MM.1S (cell line): ENCODE measurements at regions not wholly inside any gene's neighbourhood (a gene's known extent, or its start where the extent isn't known, plus 50 kb on each side); places are given as distances from the start of the nearest gene placed in this dataset.

Experiments used
- EZH2 ChIP-seq: fragments of 300-600 bp; sonication (generic); optimal IDR thresholded peaks from 2 replicates; pipeline ENCODE3; 2017; ENCODE audit warnings: low read depth, mild to moderate bottlenecking, antibody characterized with exemption, low read length, mixed read lengths
- EZH2phosphoT487 ChIP-seq: fragments of 300-600 bp; sonication (generic); IDR thresholded peaks from 2 replicates; pipeline ENCODE4 v1.6.1; 2018; ENCODE audit warnings: antibody characterized with exemption, low read length
- TF ChIP-seq, protein P1 (sequence below): fragments of 300-600 bp; sonication (generic); IDR thresholded peaks from 2 replicates; pipeline ENCODE4 v1.5.1; 2016; ENCODE audit warnings: antibody characterized with exemption, low read length, mixed read lengths

DNA sequence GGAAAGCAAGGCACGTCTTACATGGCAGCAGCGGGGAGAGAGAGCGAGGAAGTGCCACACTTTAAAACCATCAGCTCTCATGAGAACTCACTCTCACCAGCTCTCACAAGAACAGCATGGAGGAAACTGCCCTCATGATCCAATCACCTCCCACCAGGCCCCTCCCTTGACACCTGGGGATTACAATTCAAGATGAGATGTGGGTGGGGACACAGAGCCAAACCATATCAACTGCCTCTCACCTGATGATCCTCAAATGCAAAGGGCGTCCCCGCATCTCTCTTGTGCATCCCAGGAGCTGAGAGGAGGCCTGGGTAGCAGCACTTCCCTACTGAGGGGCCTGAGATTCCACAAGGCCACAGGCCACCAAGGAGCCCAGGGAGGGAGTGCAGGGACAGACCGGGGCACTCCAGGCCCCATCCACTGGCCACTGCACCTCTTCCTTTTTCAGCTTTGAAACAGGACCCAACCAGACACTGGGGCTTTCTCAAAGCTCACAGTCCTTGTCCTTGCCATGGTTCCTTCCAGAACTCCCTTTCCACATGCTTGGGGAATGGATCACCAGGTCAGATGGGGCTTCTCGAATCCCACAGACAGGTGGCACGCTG, 54.5 kb upstream of the IL17B start:
- TF ChIP-seq, protein P1, sequence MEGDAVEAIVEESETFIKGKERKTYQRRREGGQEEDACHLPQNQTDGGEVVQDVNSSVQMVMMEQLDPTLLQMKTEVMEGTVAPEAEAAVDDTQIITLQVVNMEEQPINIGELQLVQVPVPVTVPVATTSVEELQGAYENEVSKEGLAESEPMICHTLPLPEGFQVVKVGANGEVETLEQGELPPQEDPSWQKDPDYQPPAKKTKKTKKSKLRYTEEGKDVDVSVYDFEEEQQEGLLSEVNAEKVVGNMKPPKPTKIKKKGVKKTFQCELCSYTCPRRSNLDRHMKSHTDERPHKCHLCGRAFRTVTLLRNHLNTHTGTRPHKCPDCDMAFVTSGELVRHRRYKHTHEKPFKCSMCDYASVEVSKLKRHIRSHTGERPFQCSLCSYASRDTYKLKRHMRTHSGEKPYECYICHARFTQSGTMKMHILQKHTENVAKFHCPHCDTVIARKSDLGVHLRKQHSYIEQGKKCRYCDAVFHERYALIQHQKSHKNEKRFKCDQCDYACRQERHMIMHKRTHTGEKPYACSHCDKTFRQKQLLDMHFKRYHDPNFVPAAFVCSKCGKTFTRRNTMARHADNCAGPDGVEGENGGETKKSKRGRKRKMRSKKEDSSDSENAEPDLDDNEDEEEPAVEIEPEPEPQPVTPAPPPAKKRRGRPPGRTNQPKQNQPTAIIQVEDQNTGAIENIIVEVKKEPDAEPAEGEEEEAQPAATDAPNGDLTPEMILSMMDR, result no peak
- TF ChIP-seq EZH2, result no peak
- no peak for TF ChIP-seq EZH2phosphoT487
